ENCODE measurements at regions not wholly inside any gene's neighbourhood (a gene's known extent, or its start where the extent isn't known, plus 50 kb on each side); places are given as distances from the start of the nearest gene placed in this dataset.

GRCh38 chr20:12305188-12305950, 387.7 kb downstream of the BTBD3 start:
- DNase-seq: no peak

DNA sequence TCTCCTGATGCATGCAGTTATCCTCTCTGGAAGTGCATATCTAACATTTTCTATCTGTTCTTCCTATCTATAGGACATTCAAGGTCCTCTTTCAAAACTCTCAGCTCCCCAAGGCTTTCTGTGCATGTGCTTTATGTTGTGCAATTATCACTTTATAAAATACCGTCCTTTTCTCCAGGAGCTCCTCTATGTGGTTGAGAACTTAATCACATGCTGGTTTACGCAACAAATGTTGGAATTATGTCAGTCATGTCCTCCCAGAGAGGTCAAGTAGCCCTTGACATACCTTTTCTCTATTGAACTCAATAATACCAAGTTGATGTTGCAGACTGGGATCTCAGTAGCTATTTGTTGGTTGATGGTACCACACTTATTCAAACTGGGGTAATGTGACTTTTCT, 388.4 kb downstream of the BTBD3 start:
- DNase-seq: no peak

GRCh38 chr20:12311094-12311865, 393.6 kb downstream of the BTBD3 start:
- DNase-seq: no peak

GRCh38 chr20:12315652-12316051, 398.0 kb downstream of the BTBD3 start:
- no peak for DNase-seq

GRCh38 chr20:12316794-12317193, 399.1 kb downstream of the BTBD3 start:
- no peak for DNase-seq

DNA sequence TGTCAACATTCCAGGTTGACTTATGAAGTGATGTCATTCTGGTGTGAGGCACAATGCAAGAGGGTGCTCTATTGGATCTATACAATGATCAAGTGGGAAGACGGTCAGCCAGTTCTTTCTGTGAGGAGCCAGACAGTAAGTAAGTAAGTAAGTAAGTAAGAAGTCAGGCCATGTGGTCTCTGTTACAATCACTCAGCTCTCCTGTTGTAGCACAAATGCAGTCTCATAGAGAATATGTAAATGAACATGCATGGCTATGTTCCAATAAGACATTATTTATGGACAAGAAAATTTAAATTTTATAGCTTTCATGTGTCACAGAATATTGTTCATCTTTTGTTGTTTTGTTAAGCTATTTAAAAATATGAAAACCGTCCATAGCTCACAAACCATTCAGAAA, 399.7 kb downstream of the BTBD3 start:
- no peak for DNase-seq

GRCh38 chr20:12318043-12318442, 400.4 kb downstream of the BTBD3 start:
- no peak for DNase-seq

GRCh38 chr20:12321736-12322135, 404.0 kb downstream of the BTBD3 start:
- DNase-seq: no peak

GRCh38 chr20:12327205-12327604, 409.5 kb downstream of the BTBD3 start:
- no peak for DNase-seq

- no peak for DNase-seq
Measured at GRCh38 chr20:12331236-12331635, 413.5 kb downstream of the BTBD3 start.

DNA sequence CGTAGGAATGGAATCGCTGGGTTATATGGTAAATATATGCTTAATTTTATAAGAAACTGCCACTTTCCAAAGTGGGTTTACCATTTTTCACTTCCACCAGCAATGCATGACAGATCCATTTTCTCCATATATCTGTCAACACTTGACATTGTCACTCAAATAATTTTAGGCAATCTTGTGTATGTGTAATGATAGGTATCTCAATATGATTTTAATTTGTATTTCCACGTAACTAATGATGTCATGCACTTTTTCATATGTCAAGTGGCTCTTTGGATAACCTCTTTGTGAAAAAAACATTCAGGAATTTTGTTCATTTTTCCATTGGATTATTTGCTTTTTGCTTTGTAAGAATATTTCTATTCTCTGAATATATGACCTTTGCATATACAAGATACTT, 419.9 kb downstream of the BTBD3 start:
- no peak for DNase-seq

DNA sequence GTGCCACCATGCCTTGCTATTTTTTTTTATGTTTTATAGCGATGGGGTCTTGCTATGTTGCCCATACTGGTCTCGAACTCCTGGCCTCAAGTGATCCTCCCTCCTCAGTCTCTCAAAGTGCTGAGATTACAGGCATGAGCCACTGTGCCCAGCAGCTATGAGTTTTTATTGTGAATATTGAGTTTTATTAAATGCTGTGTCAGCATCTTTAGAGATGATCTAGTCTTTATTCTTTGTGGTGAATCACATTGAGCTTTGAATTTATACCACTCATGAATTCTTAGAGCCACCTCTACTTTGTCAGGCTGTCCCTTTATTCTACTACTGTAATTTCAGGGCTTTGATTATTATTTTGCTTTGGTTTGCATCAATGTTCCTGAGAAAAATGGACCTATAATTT, 428.3 kb downstream of the BTBD3 start:
- DNase-seq: no peak

DNA sequence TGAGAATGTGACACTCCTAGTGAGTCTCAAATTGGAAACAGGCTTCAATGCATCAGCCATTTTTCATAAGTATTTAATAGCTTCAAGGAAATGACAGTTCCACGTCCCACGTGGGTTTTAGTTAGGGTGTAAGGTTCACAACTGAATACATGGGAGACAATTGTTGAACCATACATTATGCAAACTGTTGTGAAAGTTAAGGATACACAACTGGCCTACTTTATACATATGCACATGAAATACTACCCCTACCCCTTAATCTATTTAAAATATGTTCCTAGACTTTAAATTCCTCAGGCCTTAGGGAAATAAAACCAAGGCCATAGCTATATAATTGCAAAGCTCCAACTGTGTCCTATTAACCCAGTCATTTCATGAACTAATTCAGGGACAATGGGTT, 436.1 kb downstream of the BTBD3 start:
- no peak for DNase-seq

GRCh38 chr20:12354725-12355124, 437.0 kb downstream of the BTBD3 start:
- no peak for DNase-seq

- no peak for DNase-seq
Measured at GRCh38 chr20:12355185-12355584, 437.5 kb downstream of the BTBD3 start.

- no peak for DNase-seq
Measured at GRCh38 chr20:12358006-12358654, 440.4 kb downstream of the BTBD3 start.

GRCh38 chr20:12358655-12359009, 440.9 kb downstream of the BTBD3 start:
- DNase-seq: no peak

DNA sequence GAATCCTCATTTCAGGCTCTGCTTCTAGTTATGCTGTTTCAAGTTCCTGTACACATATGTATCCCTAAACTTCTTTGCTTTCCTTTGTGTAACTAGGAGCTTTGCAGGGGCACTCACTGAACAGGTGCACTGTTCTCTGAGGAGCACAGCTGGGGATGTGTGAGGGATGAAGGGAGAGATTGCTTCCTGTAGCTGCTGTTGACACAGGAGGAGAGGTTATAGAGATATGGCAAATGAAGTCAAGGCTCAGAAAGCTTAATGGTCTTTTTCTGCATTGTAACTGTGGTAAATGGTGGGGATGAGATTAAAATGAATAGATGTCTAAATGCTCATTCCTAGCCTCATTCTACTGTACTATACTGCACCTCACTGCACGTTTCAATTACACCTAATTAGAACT, 454.3 kb downstream of the BTBD3 start:
- no peak for DNase-seq

GRCh38 chr20:12372557-12372956, 454.9 kb downstream of the BTBD3 start:
- DNase-seq: no peak

DNA sequence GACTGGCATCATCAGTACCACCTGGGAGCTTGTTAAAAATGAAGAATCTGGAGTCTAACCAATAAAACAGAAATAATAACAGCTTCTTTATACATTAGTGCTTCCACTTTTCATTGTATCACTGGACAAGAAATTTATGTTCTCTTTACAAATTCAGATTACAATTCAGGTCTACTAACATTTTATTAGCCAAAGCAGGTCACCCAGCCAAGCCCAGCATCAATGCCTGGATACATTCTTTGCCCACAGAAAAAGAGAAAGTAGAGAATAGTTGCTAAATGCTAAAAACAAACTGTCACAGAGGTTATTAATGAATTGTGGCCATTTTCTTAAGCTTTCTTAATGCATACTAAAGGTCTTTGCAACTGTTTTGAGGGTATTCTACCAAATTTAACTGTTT, 458.3 kb downstream of the BTBD3 start:
- DNase-seq: no peak

- DNase-seq: no peak
Measured at GRCh38 chr20:12383821-12384220, 466.1 kb downstream of the BTBD3 start.

DNA sequence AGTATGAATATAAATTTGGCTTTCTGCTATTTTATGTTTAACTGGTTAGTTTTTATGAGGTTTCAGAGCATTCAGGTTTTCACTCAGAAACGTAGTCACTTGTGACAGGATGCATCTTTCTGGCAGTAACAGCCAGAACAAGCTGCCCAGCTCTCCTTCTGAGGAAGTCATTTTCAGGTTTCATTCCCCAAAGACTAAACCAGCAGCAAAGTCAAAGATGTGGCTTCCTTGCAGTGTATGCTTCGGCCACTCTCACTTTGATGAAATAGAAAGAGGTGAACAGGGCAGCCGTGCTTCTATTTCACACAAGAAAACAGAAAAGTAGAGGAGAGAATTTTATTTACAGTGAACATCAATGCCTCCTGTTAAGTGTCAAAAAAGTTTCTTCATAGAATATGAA, 469.1 kb downstream of the BTBD3 start:
- DNase-seq: no peak

GRCh38 chr20:12391099-12391498, 473.4 kb downstream of the BTBD3 start:
- DNase-seq: no peak

DNA sequence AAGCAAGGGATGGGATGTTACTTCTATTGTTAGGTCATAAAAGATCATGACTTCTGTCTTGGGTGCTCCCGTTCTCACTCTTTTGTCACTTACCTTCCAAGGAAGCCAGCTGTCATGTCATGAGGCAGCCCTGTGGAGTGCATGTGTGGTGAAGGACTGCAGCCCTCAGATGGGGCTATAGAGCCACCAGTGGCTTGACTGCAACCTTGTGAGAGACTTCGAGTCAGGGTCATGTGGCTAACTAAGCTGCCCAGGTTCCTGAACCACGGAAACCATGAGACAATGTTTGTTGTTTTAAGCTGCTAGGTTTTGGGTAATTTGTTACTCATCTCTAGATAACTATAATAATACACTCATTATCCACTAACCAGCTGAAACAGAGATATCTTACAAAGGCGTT, 477.1 kb downstream of the BTBD3 start:
- DNase-seq: no peak
